ENCODE measurements at regions not wholly inside any gene's neighbourhood (a gene's known extent, or its start where the extent isn't known, plus 50 kb on each side); places are given as distances from the start of the nearest gene placed in this dataset.
"Not testable (repeated sequence)": the region's sequence is repeated elsewhere in the genome, so short reads cannot be mapped to it uniquely, and the experiment has no call there.

DNA sequence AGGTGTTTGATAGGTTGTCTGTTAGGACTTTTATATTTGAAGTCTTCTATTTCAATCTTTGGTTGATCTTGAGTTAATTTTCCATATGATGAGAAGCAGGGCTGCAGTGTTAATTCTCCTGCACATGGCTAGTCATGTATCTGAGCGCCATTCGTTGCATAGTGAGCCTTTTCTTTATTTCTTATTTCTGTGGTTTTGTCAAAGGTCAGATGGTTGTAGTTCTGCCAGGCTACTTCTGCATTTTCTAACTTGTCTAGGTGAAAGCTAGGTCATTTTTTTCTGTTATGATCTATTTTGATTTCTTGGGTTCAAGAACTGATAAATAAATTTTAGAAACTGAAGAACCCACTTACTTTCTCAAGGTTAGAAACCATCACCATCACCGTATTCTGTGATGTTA lies 56.7 kb downstream of the CCDC74A start:
- H3K4me3 ChIP-seq (replicated peaks; ENCODE audit: low read depth, low read length) = no peak overlapping the region
- TF ChIP-seq, protein P1, sequence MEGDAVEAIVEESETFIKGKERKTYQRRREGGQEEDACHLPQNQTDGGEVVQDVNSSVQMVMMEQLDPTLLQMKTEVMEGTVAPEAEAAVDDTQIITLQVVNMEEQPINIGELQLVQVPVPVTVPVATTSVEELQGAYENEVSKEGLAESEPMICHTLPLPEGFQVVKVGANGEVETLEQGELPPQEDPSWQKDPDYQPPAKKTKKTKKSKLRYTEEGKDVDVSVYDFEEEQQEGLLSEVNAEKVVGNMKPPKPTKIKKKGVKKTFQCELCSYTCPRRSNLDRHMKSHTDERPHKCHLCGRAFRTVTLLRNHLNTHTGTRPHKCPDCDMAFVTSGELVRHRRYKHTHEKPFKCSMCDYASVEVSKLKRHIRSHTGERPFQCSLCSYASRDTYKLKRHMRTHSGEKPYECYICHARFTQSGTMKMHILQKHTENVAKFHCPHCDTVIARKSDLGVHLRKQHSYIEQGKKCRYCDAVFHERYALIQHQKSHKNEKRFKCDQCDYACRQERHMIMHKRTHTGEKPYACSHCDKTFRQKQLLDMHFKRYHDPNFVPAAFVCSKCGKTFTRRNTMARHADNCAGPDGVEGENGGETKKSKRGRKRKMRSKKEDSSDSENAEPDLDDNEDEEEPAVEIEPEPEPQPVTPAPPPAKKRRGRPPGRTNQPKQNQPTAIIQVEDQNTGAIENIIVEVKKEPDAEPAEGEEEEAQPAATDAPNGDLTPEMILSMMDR (IDR thresholded peaks at IDR 0.05; ENCODE audit: low read length, missing control alignments) = no peak
- DNase-seq (ENCODE audit: low read depth) = no peak

- TF ChIP-seq, protein P1 (IDR thresholded peaks at IDR 0.05; ENCODE audit: low read length, missing control alignments) = no peak
- DNase-seq (ENCODE audit: low read depth) = no peak
- H3K4me3 ChIP-seq (replicated peaks; ENCODE audit: low read depth, low read length) = no peak overlapping the region
These were observed 57.3 kb downstream of the CCDC74A start for GRCh38 chr2:131584940-131585339.

DNA sequence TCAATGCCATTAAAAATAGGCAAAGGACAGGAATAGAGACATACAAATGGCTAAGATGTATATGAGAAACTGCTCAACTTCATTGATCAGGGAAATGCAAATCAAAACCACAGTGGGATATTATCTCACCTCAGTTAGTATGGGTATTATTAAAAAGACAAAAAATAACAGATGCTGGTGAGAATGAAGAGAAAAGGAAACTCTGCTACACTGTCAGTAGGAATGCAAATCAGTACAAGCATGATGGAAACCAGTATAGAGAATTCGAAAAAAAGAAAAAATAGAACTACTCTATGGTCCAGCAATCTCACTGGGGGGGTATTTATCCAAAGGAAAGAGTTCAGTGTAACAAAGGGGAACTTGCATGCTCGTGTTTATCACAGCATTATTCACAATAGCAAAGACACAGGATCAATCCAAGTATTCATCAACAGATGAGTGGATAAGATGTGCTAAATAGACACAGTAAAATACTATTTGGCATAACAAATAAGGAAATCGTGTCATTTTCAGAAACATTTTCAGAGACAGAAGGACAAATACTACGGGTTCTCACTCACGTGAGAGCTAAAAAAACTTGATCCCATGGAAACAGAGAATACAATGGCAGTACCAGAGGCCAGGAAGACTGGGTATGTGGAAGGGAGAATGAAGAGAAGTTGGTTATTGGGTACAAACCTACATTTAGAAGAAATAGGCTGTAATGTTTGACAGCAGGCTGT lies 60.6 kb downstream of the CCDC74A start:
- DNase-seq (ENCODE audit: low read depth) = no peak
- H3K4me3 ChIP-seq (replicated peaks; ENCODE audit: low read depth, low read length) = no peak overlapping the region
- TF ChIP-seq, protein P1 (IDR thresholded peaks at IDR 0.05; ENCODE audit: low read length, missing control alignments) = no peak

- not testable (repeated sequence) for H3K4me3 ChIP-seq (replicated peaks; ENCODE audit: low read depth, low read length); DNase-seq (ENCODE audit: low read depth)
These were observed 61.4 kb downstream of the CCDC74A start for GRCh38 chr2:131589126-131589525.

DNA sequence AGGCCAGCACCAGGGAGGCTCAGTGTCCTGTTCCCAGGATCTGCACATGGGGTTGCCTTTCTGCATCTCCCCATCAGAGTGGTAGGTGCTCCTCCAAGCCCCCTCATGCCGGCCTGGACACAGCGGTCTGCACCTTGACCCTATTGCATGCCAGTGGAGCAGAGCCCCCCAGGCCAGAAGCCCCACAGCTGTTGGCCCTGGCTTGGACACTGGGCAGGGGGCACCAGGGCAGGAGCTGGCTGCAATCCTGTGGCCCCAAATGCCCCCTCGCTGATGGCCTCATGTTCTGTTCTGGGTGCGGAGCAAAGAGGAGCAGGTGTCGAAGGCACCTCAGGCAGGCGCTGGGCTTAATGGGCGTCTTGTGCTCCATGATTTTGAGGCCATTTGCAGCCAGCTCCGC lies 62.7 kb downstream of the CCDC74A start:
- DNase-seq (ENCODE audit: low read depth) = no peak
- no peak overlapping the region for H3K4me3 ChIP-seq (replicated peaks; ENCODE audit: low read depth, low read length)
- TF ChIP-seq, protein P1 (IDR thresholded peaks at IDR 0.05; ENCODE audit: low read length, missing control alignments) = no peak

DNA sequence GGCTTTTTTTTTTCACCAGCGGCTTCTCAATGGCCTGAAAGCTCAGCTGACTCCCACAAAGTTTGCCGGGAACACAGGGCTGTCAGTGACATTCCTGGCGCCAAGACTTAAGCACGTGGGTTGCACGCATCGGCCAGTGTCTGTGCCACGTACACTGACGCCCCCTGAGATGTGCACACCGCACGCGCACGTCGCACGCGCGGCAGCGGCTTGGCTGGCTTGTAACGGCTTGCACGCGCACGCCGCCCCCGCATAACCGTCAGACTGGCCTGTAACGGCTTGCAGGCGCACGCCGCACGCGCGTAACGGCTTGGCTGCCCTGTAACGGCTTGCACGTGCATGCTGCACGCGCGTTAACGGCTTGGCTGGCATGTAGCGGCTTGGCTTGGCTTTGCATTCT lies 63.2 kb downstream of the CCDC74A start:
- no peak overlapping the region for H3K4me3 ChIP-seq (replicated peaks; ENCODE audit: low read depth, low read length)
- TF ChIP-seq, protein P1 (IDR thresholded peaks at IDR 0.05; ENCODE audit: low read length, missing control alignments) = no peak
- DNase-seq (ENCODE audit: low read depth) = no peak

GRCh38 chr2:131596561-131596960 lies 68.9 kb downstream of the CCDC74A start:
- peak; percentile 9 for DNase-seq (ENCODE audit: low read depth)
- H3K4me3 ChIP-seq (replicated peaks; ENCODE audit: low read depth, low read length) = not testable (repeated sequence)

DNA sequence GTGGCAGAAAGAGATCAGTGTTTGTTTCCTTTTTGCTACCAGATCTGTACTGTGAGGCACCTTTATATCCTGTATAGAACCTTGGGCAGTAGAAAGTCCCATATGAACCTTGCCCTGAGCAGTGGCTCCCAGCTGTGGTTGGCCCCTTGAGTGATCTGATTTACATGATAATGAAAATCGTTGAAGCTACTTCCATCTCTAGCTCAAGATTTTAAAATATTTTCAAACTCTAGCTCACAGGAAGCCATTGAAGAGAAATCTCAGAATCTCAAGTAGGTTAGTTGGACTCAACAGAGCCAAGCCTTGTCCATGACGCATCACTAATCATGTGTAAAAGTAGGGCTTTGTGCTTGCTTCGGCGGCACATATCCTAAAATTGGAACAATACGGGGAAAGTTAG lies 74.8 kb downstream of the CCDC74A start:
- DNase-seq (ENCODE audit: low read depth); H3K4me3 ChIP-seq (replicated peaks; ENCODE audit: low read depth, low read length): not testable (repeated sequence)

- not testable (repeated sequence) for DNase-seq (ENCODE audit: low read depth); H3K4me3 ChIP-seq (replicated peaks; ENCODE audit: low read depth, low read length)
These were observed 77.0 kb downstream of the CCDC74A start for GRCh38 chr2:131604652-131605051.

- not testable (repeated sequence) for DNase-seq (ENCODE audit: low read depth); H3K4me3 ChIP-seq (replicated peaks; ENCODE audit: low read depth, low read length)
These were observed 78.7 kb downstream of the CCDC74A start for GRCh38 chr2:131606366-131606765.

DNA sequence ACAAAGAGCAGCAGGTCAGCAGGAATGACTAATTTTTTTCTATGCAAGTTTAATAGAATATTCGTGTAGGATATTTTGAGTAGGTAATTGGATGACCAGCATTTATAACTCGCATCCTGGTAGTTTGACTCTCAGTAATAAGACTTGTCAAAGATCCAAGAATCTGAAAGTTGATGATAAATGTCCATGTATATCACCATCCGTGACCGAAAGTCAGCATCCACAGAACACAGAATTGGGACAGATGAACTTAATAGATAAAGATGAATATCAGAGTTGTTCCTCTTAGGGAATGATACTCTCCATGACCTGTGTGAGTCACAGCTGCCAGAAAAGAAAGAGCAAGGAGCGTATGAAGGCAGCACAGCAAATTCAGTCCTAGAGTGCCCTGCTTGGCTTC lies 79.4 kb downstream of the CCDC74A start:
- DNase-seq (ENCODE audit: low read depth) = not testable (repeated sequence)

GRCh38 chr2:131614539-131614938 lies 86.9 kb downstream of the CCDC74A start:
- not testable (repeated sequence) for H3K4me3 ChIP-seq (replicated peaks; ENCODE audit: low read depth, low read length); DNase-seq (ENCODE audit: low read depth)

More for the DNA sequence above, 79.4 kb downstream of the CCDC74A start:
- not testable (repeated sequence) for H3K4me3 ChIP-seq (replicated peaks; ENCODE audit: low read depth, low read length)

DNA sequence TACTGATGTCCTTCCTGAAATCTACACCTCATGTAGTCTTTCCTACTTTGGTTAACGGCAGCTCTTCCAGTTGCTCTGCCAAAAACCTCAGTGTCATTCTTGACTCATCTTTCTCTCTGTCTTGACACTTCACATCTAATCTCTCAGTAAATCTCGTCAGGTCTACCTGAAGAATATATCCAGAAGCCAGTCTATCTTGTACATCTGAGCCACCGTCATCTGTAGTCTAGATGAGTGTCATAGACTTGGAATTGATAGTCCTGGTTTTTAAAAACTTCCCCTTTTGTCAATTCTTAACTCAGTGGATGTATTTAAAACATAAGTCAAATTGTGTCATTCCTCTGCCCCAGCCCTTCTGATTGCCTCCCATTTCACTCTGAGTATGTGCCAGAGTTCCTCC lies 90.6 kb downstream of the CCDC74A start:
- DNase-seq (ENCODE audit: low read depth); H3K4me3 ChIP-seq (replicated peaks; ENCODE audit: low read depth, low read length): not testable (repeated sequence)
